ENCODE measurements at regions not wholly inside any gene's neighbourhood (a gene's known extent, or its start where the extent isn't known, plus 50 kb on each side); places are given as distances from the start of the nearest gene placed in this dataset.

GRCh38 chr1:228848406-228848805 is 113.1 kb downstream of the RHOU start:
- no peak for DNase-seq (ENCODE audit: insufficient read length, low spot score)
- no peak for TF ChIP-seq CTCF (IDR thresholded peaks at IDR 0.05; ENCODE audit: insufficient read depth, missing control alignments)
- FAIRE-seq, result no peak

GRCh38 chr1:228849011-228849541 is 113.8 kb downstream of the RHOU start:
- no peak for FAIRE-seq
- TF ChIP-seq CTCF (IDR thresholded peaks at IDR 0.05; ENCODE audit: insufficient read depth, missing control alignments), result no peak
- no peak for DNase-seq (ENCODE audit: insufficient read length, low spot score)

- no peak for TF ChIP-seq CTCF (IDR thresholded peaks at IDR 0.05; ENCODE audit: insufficient read depth, missing control alignments)
- DNase-seq (ENCODE audit: insufficient read length, low spot score) (no peak), FAIRE-seq (no peak)
These were observed 115.1 kb downstream of the RHOU start for GRCh38 chr1:228850141-228851100.

DNA sequence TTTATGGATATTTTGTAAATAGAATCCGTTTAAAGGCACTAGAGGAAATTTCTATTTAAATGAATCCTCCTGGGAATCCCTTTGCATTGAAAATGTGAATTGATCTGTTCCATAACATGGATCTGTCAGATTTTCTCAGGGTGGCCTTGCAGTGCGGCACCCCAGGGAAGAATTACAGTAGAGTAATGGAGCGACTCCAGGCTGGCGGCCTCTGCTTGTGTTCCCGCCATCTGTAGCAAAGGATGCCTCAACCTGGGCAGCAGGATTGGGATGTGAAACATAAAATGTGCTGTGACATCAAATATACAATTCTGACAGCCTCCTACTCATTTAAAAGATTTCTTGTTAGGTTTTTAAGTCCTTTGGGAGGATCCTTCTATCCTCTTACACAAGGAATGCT is 115.9 kb downstream of the RHOU start:
- FAIRE-seq (peak; percentile 29), DNase-seq (ENCODE audit: insufficient read length, low spot score) (no peak)
- TF ChIP-seq CTCF (IDR thresholded peaks at IDR 0.05; ENCODE audit: insufficient read depth, missing control alignments), result no peak

- peak; percentile 97 for FAIRE-seq
- TF ChIP-seq CTCF (IDR thresholded peaks at IDR 0.05; ENCODE audit: insufficient read depth, missing control alignments), result no peak
- DNase-seq (ENCODE audit: insufficient read length, low spot score), result no peak
These were observed 116.3 kb downstream of the RHOU start for GRCh38 chr1:228851618-228852017.

GRCh38 chr1:228852024-228852423 is 116.7 kb downstream of the RHOU start:
- FAIRE-seq (no peak), DNase-seq (ENCODE audit: insufficient read length, low spot score) (no peak)
- TF ChIP-seq CTCF (IDR thresholded peaks at IDR 0.05; ENCODE audit: insufficient read depth, missing control alignments), result no peak
